Endothelial cell of umbilical vein (primary cell): ENCODE measurements at regions not wholly inside any gene's neighbourhood (a gene's known extent, or its start where the extent isn't known, plus 50 kb on each side); places are given as distances from the start of the nearest gene placed in this dataset.

ENCODE experiments used
- CTCF ChIP-seq, 2 donors: IDR thresholded peaks; 1 replicate in 1 of 2; 2 replicates in 1 of 2; pipeline ENCODE4 v1.5.1; 2011; ENCODE audit warnings: low read length in 2 of 2, mild to moderate bottlenecking in 2 of 2, moderate library complexity in 2 of 2, control low read depth in 1 of 2, inconsistent platforms in 1 of 2, low read depth in 1 of 2; ENCODE audit not compliant: insufficient read depth in 1 of 2; ENCODE audit errors: extremely low read depth in 1 of 2
- EZH2 ChIP-seq: IDR thresholded peaks from 2 replicates; pipeline ENCODE4 v1.6.1; 2012; ENCODE audit warnings: borderline replicate concordance, low read depth, mild to moderate bottlenecking, moderate library complexity, low read length, inconsistent platforms; ENCODE audit not compliant: severe bottlenecking
- FOS ChIP-seq: IDR thresholded peaks from 2 replicates; pipeline ENCODE4 v1.6.1; 2011; ENCODE audit warnings: mild to moderate bottlenecking, low read length, moderate library complexity, borderline replicate concordance; ENCODE audit not compliant: insufficient read depth
- GATA2 ChIP-seq: IDR thresholded peaks from 2 replicates; pipeline ENCODE4 v1.7.0; 2011; ENCODE audit warnings: low read depth, mild to moderate bottlenecking, moderate library complexity, mixed read lengths, low read length; ENCODE audit not compliant: insufficient read length, insufficient read depth
- JUN ChIP-seq: IDR thresholded peaks from 2 replicates; pipeline ENCODE4 v1.6.1; 2011; ENCODE audit warnings: borderline replicate concordance, low read depth; ENCODE audit not compliant: insufficient read length, insufficient read depth
- MYC ChIP-seq: IDR thresholded peaks from one replicate; pipeline ENCODE4 v1.6.1; 2011; ENCODE audit warnings: mild to moderate bottlenecking, low read depth, low read length
- POLR2A ChIP-seq: IDR thresholded peaks from 2 replicates; pipeline ENCODE4 v1.6.1; 2012; ENCODE audit warnings: low read depth, mild to moderate bottlenecking, control low read depth, low read length
- POLR2AphosphoS5 ChIP-seq: IDR thresholded peaks from 2 replicates; pipeline ENCODE4 v1.6.1; 2012; ENCODE audit warnings: low read depth, mild to moderate bottlenecking, control low read depth, low read length, moderate library complexity; ENCODE audit not compliant: insufficient read depth
- TF ChIP-seq, protein P1 (sequence below): IDR thresholded peaks from 2 replicates; pipeline ENCODE4 v1.6.1; 2011; ENCODE audit not compliant: insufficient read depth, insufficient read length

- TF ChIP-seq POLR2A (no peak), CTCF (IDR thresholded peaks at IDR 0.05; ENCODE audit: extremely low read depth in 1 of 2, insufficient read depth in 1 of 2, low read depth in 1 of 2, low read length in 2 of 2) (no peak), EZH2 (no peak), POLR2AphosphoS5 (no peak), MYC (no peak), FOS (no peak), GATA2 (no peak), JUN (no peak)
- TF ChIP-seq, protein P1, sequence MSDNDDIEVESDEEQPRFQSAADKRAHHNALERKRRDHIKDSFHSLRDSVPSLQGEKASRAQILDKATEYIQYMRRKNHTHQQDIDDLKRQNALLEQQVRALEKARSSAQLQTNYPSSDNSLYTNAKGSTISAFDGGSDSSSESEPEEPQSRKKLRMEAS, result no peak
Observed at GRCh38 chr4:34721835-34722234, 1522.5 kb downstream of the ARAP2 start.
